B cell (primary cell): ENCODE measurements at regions not wholly inside any gene's neighbourhood (a gene's known extent, or its start where the extent isn't known, plus 50 kb on each side); places are given as distances from the start of the nearest gene placed in this dataset.

Source experiments
- ATAC-seq: fragments of 200-7000 bp; cut with Tn5 transposase; one replicate; pipeline ENCODE4 v1.10.0; 2021; ENCODE audit warnings: low read depth, mild to moderate bottlenecking, moderate number of reproducible peaks, moderate library complexity
- CTCF ChIA-PET: fragments of 350-600 bp; sonication (Branson Sonifier 250); formaldehyde crosslinking; loops from one replicate; lab custom pipeline; 2021; ENCODE audit warnings: antibody characterized with exemption, inconsistent platforms; lab: Charles Lee
- POLR2A ChIA-PET: fragments of 350-600 bp; sonication (Branson Sonifier 250); formaldehyde crosslinking; loops from one replicate; lab custom pipeline; 2021; ENCODE audit warnings: antibody characterized with exemption; lab: Charles Lee
- DNase-seq: peaks from one replicate; pipeline ENCODE4 v3.0.0; 2013
- H2AFZ ChIP-seq: 2 replicates; pipeline ENCODE4 v1.6.1; 2012; ENCODE audit warnings: mild to moderate bottlenecking, low read depth, low read length; ENCODE audit not compliant: insufficient read depth, poor library complexity, severe bottlenecking
- H3K27ac ChIP-seq, 2 donors: 1 replicate in 1 of 2; 2 replicates in 1 of 2; pipeline ENCODE4 v1.5.1; 2012 to 2013; ENCODE audit warnings: low read length in 2 of 2, mild to moderate bottlenecking in 2 of 2, moderate library complexity in 1 of 2
- H3K27me3 ChIP-seq, 4 experiments: fragments of 200-600 bp in 1 of 4; sonication (generic) in 1 of 4; replicated peaks in 1 of 4; 1 replicate in 2 of 4; 2 replicates in 2 of 4; pipeline versions ENCODE4 v1.6.1 to v1.7.0; 2013 to 2016; ENCODE audit warnings: low read length in 3 of 4, mild to moderate bottlenecking in 2 of 4, mixed read lengths in 1 of 4, moderate library complexity in 1 of 4; ENCODE audit not compliant: insufficient read depth in 4 of 4, control insufficient read depth in 3 of 4; ENCODE audit errors: control extremely low read depth in 1 of 4
- H3K36me3 ChIP-seq, 2 experiments: replicated peaks in 1 of 2; 1 replicate in 1 of 2; 2 replicates in 1 of 2; pipeline versions ENCODE4 v1.6.1 to v1.7.1; 2013; ENCODE audit warnings: low read length in 1 of 2; ENCODE audit not compliant: insufficient read depth in 2 of 2, control insufficient read depth in 1 of 2; ENCODE audit errors: control extremely low read depth in 1 of 2, extremely low read depth in 1 of 2
- H3K4me1 ChIP-seq, 2 donors: fragments of 200-600 bp in 1 of 2; sonication (generic) in 1 of 2; 1 replicate in 1 of 2; 2 replicates in 1 of 2; pipeline versions ENCODE4 v1.5.1 to v1.6.1; 2013 to 2017; ENCODE audit warnings: low read length in 2 of 2; ENCODE audit not compliant: control insufficient read depth in 2 of 2, insufficient read depth in 2 of 2
- H3K4me2 ChIP-seq: replicated peaks from 2 replicates; pipeline ENCODE3; 2012; ENCODE audit warnings: mild to moderate bottlenecking, low read depth, low read length; ENCODE audit not compliant: poor library complexity, severe bottlenecking
- H3K4me3 ChIP-seq, 5 experiments: fragments of 200-600 bp in 1 of 5; sonication (generic) in 1 of 5; 1 replicate in 3 of 5; 2 replicates in 2 of 5; pipeline versions ENCODE4 v1.5.1 to v1.7.0; 2011 to 2016; ENCODE audit warnings: low read length in 4 of 5, mild to moderate bottlenecking in 4 of 5, low read depth in 2 of 5, control low read depth in 1 of 5, moderate library complexity in 1 of 5; ENCODE audit not compliant: insufficient read depth in 1 of 5; ENCODE audit errors: control extremely low read depth in 1 of 5, extremely low read depth in 1 of 5
- H3K79me2 ChIP-seq: fragments of 200-600 bp; sonication (generic); one replicate; pipeline ENCODE4 v1.6.0; 2016; ENCODE audit warnings: low read length; ENCODE audit not compliant: control insufficient read depth, insufficient read depth
- H3K9ac ChIP-seq: fragments of 200-600 bp; sonication (generic); 2 replicates; pipeline ENCODE4 v1.6.1; 2017; ENCODE audit warnings: mild to moderate bottlenecking, low read length, moderate library complexity
- H3K9me3 ChIP-seq, 3 donors: one replicate each; pipeline versions ENCODE4 v1.6.1 to v1.7.1; 2013; ENCODE audit warnings: low read length in 2 of 3; ENCODE audit not compliant: control insufficient read depth in 2 of 3, insufficient read depth in 1 of 3; ENCODE audit errors: control extremely low read depth in 1 of 3
- H4K20me1 ChIP-seq: 2 replicates; pipeline ENCODE4 v1.6.0; 2012; ENCODE audit warnings: mild to moderate bottlenecking, low read length; ENCODE audit not compliant: insufficient read depth, control insufficient read depth, poor library complexity, severe bottlenecking
- H3K27ac Mint-ChIP-seq: one replicate; pipeline ENCODE4 v1.8.0; 2021; ENCODE audit warnings: mixed read lengths
- H3K27me3 Mint-ChIP-seq: one replicate; pipeline ENCODE4 v1.8.0; 2021; ENCODE audit warnings: mixed read lengths
- H3K4me1 Mint-ChIP-seq: one replicate; pipeline ENCODE4 v1.8.0; 2021; ENCODE audit warnings: mixed read lengths
- H3K4me3 Mint-ChIP-seq: one replicate; pipeline ENCODE4 v1.8.0; 2021; ENCODE audit warnings: mixed read lengths
- H3K9me3 Mint-ChIP-seq: one replicate; pipeline ENCODE4 v1.8.0; 2022; ENCODE audit warnings: mixed read lengths; ENCODE audit not compliant: insufficient read depth
- EZH2 ChIP-seq: IDR thresholded peaks from 2 replicates; pipeline ENCODE4 v1.6.1; 2012; ENCODE audit warnings: borderline replicate concordance, low read depth, mild to moderate bottlenecking, moderate library complexity, low read length; ENCODE audit not compliant: insufficient read depth, poor library complexity, severe bottlenecking
- WGBS: methylation state at CpG from one replicate; pipeline ENCODE4 v1.1.5; 2013; ENCODE audit warnings: missing lambda C conversion rate; ENCODE audit not compliant: insufficient coverage; 5-methylcytosine and 5-hydroxymethylcytosine counted together
- intact Hi-C: fragments of 100-400 bp; cut with micrococcal nuclease; formaldehyde crosslinking; loops from one replicate; pipeline ENCODE4 v1.10.0; 2022
- TF ChIP-seq, protein P1 (sequence below): fragments of 200-600 bp; IDR thresholded peaks from one replicate; pipeline ENCODE4 v1.8.0; 2022; ENCODE audit warnings: antibody characterized with exemption, mild to moderate bottlenecking

DNA sequence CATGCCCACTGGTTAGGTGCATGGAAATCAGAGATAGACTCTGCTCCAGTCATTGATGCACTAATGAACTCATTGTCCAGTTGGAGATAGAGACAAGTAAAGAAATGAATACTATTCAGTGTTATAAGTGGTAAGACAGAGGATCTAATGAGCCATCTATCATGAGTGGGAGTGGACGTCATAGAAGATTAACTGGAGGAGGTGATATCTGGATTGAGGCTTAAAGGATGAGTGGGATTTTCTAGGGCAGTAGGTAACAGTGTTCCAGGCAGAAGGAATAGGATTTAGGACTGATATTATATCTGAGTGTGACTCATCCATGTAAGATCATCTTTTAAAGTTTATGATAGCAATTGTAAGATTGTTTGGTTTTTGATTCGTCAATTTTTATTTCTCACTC is 152.2 kb upstream of the CSNK1A1L start:
- peaks cover 0 to 4% (median 0%) of the 10 kb centered on the region in 3 donors for H3K9me3 ChIP-seq
- ChIA-PET CTCF (no interaction called here), POLR2A (no interaction called here)
- Mint-ChIP-seq H3K9me3 (peaks cover 13% of the 10 kb centered on the region), H3K4me3 (no peak overlapping the region), H3K27me3 (no peaks in the 10 kb centered on the region), H3K4me1 (no peaks in the 10 kb centered on the region), H3K27ac (no peak overlapping the region)
- H3K4me1 ChIP-seq: no peaks in the 10 kb centered on the region
- H3K9ac ChIP-seq: no peak overlapping the region
- H2AFZ ChIP-seq: no peak overlapping the region
- intact Hi-C loops: no loop called here
- ATAC-seq (no peak), DNase-seq (no peak)
- no peaks in the 10 kb centered on the region for H3K79me2 ChIP-seq
- H4K20me1 ChIP-seq: no peaks in the 10 kb centered on the region
- H3K27ac ChIP-seq: no peak overlapping the region
- H3K4me3 ChIP-seq: no peak overlapping the region
- no peaks in the 10 kb centered on the region for H3K36me3 ChIP-seq
- TF ChIP-seq, protein P1, sequence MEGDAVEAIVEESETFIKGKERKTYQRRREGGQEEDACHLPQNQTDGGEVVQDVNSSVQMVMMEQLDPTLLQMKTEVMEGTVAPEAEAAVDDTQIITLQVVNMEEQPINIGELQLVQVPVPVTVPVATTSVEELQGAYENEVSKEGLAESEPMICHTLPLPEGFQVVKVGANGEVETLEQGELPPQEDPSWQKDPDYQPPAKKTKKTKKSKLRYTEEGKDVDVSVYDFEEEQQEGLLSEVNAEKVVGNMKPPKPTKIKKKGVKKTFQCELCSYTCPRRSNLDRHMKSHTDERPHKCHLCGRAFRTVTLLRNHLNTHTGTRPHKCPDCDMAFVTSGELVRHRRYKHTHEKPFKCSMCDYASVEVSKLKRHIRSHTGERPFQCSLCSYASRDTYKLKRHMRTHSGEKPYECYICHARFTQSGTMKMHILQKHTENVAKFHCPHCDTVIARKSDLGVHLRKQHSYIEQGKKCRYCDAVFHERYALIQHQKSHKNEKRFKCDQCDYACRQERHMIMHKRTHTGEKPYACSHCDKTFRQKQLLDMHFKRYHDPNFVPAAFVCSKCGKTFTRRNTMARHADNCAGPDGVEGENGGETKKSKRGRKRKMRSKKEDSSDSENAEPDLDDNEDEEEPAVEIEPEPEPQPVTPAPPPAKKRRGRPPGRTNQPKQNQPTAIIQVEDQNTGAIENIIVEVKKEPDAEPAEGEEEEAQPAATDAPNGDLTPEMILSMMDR: no peak
- TF ChIP-seq EZH2: no peak
- H3K27me3 ChIP-seq: no peaks in the 10 kb centered on the region
- no CpG with 5 or more reads among the region's 2 CpGs for WGBS
- H3K4me2 ChIP-seq: no peak overlapping the region

DNA sequence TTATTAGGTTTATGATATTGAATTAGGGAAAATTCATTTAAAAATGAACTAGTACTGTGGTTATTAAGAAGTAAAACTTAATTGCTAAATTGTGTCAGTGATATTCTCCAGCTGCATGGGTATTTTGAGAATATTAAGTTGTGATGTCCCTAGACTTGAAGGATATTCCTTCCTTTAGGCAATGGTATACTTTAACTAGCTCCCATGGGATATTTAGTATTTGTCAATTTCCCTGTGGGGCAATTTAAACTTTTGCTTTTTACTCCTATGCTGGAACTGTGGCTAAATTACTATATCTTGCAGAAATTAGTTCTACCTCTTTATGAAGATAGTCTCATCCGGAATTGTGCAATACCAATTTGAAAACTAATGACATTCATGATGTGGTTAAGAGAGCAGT is 151.6 kb upstream of the CSNK1A1L start:
- DNase-seq: no peak
- Mint-ChIP-seq H3K4me1 (no peaks in the 10 kb centered on the region), H3K27ac (no peak overlapping the region), H3K4me3 (no peak overlapping the region), H3K27me3 (no peaks in the 10 kb centered on the region), H3K9me3 (peaks cover 13% of the 10 kb centered on the region)
- no peaks in the 10 kb centered on the region for H3K9me3 ChIP-seq
- ChIA-PET POLR2A (no interaction called here), CTCF (no interaction called here)
- intact Hi-C loops: no loop called here
- no peak for ATAC-seq
- no CpG with 5 or more reads among the region's 1 CpG for WGBS
- TF ChIP-seq EZH2: no peak
- TF ChIP-seq, protein P1: no peak
- H3K79me2 ChIP-seq: no peaks in the 10 kb centered on the region
- no peak overlapping the region for H3K9ac ChIP-seq
- no peak overlapping the region for H3K27ac ChIP-seq
- no peaks in the 10 kb centered on the region for H3K4me1 ChIP-seq
- H3K4me3 ChIP-seq: no peak overlapping the region
- no peaks in the 10 kb centered on the region for H4K20me1 ChIP-seq
- H3K27me3 ChIP-seq: no peaks in the 10 kb centered on the region
- no peaks in the 10 kb centered on the region for H3K36me3 ChIP-seq
- no peak overlapping the region for H3K4me2 ChIP-seq
- H2AFZ ChIP-seq: no peak overlapping the region
